GM18507 (cell line): ENCODE measurements at regions not wholly inside any gene's neighbourhood (a gene's known extent, or its start where the extent isn't known, plus 50 kb on each side); places are given as distances from the start of the nearest gene placed in this dataset.

Experiments used
- DNase-seq: peaks from one replicate; pipeline ENCODE4 v3.0.0; 2011; ENCODE audit warnings: low read depth; ENCODE audit not compliant: insufficient read length; ENCODE audit errors: extremely low spot score
- FAIRE-seq: peaks from 2 replicates; lab custom pipeline; 2011; peaks lifted over from hg19 to GRCh38; lab: Jason Lieb, UNC

GRCh38 chr15:99440551-99441443 lies 125.0 kb upstream of the MEF2A start:
- no peak for FAIRE-seq
- no peak for DNase-seq

DNA sequence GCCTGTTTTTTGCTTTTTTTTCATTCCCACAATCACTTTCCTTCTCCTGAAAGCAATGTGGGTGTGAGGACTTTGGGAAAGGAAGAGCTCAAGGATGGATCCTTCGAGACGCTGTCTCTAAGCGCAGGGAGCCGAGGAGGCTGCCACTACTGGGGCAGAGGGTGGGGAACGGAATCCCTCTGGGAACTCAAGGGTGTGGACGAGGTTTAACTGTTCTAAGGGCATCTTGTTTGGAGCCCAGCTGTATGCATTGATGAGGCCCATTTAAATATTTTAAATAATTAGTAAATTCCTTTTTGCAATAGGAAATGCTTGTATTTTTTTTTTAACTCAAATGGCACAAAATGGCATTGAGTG lies 124.4 kb upstream of the MEF2A start:
- FAIRE-seq = no peak
- DNase-seq = no peak

DNA sequence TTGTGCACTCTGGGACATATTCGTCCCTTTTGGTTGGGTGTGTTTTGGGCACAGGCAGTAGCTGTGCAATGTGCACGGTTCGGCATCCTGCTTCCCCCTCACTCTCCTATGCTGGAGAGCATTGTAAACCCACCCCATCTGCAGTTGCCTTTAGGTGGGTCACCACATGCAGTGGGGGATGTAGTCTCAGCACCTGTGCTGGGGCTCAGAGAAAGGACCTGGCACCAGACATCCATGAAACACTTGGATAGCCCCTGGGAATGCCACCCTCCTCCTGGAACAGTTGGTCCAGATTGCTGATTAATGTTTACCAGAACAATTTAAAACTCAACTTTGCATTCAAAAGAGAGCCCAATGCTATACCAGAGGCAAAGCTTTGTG lies 123.9 kb upstream of the MEF2A start:
- no peak for FAIRE-seq
- no peak for DNase-seq

GRCh38 chr15:99442252-99442897 lies 123.4 kb upstream of the MEF2A start:
- FAIRE-seq (no peak), DNase-seq (no peak)

- no peak for FAIRE-seq
Measured at GRCh38 chr15:99443056-99443756, 122.6 kb upstream of the MEF2A start.

DNA sequence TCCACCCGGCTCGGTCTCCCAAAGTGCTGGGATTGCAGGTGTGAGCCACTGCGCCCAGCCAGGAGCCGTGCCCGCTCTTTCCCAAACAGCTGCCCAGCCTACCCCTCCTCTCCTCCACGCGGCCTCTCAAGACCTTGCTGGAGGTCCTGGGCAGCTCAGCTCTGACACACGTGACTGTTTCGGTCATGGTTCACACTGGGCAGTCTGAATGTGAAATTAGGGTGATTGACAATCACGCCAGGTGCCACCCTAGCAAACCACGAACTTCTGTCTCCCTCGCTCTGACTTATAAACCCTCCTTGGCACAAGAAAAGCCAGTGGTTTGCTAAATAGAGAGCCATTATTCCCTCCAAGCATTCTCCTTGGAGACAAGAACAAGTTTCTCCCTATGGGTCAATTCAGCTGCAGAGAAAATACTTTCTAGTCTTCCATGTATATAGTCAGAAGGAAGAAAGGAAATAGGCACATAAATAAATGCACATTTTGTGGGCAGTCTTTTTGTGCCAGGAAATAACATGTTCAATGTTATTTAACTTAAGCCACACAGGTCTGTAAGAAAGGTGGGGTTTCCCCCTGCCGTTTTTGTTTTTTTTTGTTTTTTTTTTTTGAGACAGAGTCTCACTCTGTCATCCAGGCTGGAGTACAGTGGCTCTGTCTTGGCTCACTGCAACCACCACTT lies 121.9 kb upstream of the MEF2A start:
- DNase-seq (no peak), FAIRE-seq (no peak)

More at GRCh38 chr15:99443056-99443756, 122.6 kb upstream of the MEF2A start:
- DNase-seq = no peak

GRCh38 chr15:99445272-99445850 lies 120.4 kb upstream of the MEF2A start:
- FAIRE-seq (no peak), DNase-seq (no peak)

DNA sequence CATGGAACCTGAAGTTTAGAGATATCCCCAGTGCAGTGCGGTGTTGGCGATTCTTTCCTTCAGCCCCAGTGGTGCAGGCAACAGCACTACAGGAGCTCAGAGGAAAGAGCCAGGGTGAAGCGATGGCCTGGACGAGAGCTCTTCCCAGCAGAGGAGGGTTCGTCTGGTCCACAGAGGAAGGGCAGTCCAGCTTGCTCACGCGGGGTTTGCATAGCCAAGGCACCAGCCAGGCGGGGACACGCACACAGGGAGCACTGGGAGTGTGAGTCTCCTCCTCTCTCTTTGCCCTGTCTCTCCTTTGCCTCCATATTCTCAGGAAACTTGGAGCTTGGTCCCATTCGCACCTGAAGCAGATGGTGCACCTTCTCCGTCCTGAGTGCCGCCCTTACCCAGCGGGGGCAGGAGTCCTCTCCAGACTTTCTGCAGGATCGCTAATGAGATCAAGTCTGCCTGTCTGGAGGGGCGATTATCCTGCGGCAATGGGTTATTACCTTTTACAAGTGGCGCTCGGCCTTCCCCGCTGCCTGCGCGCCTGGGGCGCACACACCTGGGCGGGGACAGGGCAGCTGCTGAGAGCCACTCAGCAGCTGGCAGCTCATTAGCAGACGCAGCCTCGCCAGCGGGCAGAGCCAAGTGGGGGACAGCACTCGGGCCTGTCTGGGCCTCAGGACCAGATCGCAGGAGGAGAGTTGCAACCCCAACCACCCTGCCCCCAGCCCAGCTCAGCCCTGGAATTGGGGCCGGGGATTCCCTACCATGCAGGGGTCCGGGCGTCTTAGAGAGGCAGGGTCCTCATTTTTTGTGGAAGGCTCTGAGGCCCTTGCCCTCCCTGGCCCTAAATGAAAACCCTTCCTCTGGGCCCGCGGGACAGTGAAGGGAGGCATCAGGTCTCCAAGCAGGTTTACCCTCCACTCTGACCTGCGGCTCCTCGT lies 119.0 kb upstream of the MEF2A start:
- FAIRE-seq = no peak

DNA sequence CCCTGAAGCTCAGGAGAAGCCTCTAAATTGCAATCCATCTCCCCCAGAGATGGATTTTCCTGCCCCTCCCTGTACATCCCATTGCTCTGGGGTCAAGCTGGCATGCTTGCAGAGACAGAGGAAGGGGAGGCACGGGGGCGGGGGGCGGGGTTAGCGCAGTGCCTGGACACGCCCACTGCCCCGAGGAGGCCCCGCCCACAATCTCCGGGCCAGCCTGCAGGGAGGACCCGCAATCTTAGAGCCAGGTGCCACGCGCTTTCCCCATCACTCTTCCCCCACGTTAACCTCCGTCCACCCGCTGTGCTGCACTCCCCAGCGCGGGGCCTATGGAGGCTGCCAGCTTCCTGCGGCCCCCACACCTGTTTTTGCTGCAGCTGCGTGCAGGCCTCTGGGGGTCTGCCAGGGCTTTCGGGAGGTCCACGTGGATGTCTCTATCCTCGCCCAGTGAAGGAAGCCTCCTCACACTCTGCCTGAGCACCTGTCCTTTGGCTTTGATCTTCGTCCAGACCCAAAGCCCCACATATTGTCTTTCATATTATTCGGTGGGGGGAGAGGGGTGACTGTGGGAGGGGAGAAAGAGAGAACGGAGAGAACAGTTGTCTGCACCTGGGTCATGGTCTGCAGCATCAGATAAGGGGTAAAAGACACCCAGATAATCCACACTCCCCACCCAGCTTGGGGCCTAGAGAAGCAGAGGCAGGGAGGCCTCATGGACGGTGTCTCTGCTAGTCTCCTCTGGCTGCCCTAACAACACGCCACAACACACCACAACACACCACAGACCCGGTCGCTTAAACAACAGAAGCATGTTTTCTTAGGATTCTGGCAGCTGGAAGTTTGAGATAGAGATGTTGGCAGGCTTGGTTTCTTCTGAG lies 118.0 kb upstream of the MEF2A start:
- no peak for FAIRE-seq
- no peak for DNase-seq

More for the DNA sequence above, 119.0 kb upstream of the MEF2A start:
- no peak for DNase-seq

GRCh38 chr15:99449514-99449913 lies 116.3 kb upstream of the MEF2A start:
- DNase-seq = no peak
- no peak for FAIRE-seq

- FAIRE-seq (no peak), DNase-seq (no peak)
Measured at GRCh38 chr15:99450896-99451358, 114.9 kb upstream of the MEF2A start.

DNA sequence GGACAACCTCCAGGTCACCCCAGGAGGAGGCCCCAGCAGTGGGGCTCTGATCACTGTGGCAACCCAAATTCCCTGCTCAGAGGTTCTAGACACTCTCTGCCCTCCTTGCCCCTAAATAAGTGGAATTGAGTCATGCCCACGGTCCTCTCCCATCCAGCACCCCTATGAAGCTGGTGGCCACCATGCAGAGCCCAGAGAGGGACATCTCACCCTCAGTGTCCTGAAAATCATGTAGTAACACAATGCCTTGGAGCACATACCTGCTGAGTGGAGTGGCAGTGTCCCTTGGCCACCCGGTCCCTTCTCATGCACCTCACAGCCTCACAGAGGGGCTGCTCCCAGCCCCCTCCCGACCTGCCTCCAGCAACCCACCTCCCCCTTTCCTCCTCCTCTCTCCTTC lies 114.3 kb upstream of the MEF2A start:
- FAIRE-seq (no peak), DNase-seq (no peak)

- DNase-seq (no peak), FAIRE-seq (no peak)
Measured at GRCh38 chr15:99452010-99452409, 113.8 kb upstream of the MEF2A start.

DNA sequence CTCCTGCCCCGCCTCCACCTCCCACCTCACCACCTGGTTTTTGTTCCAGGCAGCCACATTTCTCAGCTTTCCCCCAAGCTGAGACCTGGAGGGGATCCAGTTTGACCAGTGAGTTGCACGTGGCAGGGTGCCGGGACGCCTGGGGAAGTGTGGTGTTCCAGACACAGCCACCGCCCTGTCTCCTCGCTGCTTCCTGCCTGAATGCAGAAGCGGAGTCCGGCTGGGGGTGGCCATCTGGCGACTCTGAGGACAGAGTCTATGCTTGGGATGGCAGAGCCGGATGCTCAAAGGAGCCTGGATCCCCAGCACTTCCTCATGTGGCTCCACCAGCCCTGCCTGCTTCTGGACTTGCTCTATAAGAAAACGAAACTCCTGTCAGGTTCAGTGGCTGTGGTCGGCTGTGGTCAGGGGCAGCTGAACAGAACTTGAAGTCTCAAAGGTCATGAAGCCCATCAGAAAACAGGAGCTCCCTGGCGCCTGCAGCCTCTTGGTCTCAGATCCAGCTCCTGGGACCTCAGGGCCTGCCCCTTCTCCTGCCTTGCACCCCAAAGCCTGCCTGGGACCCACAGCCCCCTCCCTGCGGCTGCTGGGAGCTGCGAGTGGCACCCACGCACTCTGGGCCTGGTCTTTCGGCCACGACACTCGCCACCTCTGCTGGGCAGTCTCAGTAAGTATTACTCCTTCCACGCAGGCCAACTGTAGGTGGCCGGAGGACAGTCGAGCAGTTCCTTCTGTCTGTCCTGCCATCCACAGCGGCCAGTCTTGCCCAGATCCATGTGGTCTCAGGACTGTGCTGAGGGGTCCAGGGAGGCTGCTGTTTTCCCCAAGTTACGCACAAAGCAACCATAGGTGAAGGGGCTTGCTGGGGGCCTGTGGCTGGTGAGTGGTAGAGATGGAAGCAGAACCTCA lies 112.8 kb upstream of the MEF2A start:
- DNase-seq = peak; percentile 54
- peak; percentile 91 for FAIRE-seq

GRCh38 chr15:99453637-99454030 lies 112.2 kb upstream of the MEF2A start:
- FAIRE-seq (no peak), DNase-seq (no peak)

GRCh38 chr15:99454107-99454809 lies 111.5 kb upstream of the MEF2A start:
- FAIRE-seq = no peak

More at GRCh38 chr15:99454107-99454809, 111.5 kb upstream of the MEF2A start:
- DNase-seq = no peak
